GM12801 (cell line): ENCODE measurements at regions not wholly inside any gene's neighbourhood (a gene's known extent, or its start where the extent isn't known, plus 50 kb on each side); places are given as distances from the start of the nearest gene placed in this dataset.

ENCODE experiments used
- CTCF ChIP-seq: IDR thresholded peaks from one replicate; pipeline ENCODE4 v1.5.1; 2011; ENCODE audit warnings: control low read depth; ENCODE audit not compliant: insufficient read length; ENCODE audit errors: extremely low read depth

GRCh38 chr4:123921339-123921738, 524.7 kb downstream of the SPRY1 start:
- TF ChIP-seq CTCF = no peak

DNA sequence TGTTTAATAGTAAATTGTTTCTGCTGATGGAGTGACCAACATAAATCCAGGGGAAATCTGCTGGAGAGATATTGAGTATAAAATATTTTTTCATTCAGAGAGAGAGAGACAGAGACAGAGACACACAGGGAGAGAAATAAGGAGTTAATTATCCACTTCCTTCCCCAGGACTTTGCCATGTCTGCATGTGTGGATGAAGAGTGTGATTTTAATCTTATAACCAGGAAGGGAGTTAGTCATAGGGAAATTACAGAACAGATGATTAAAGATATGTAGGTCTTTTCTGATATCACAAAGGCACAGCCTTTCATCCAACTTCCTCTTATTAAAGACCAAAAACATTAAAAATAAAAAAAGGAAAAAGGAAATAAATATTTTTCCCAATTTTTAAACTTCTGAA, 526.3 kb downstream of the SPRY1 start:
- TF ChIP-seq CTCF = no peak

GRCh38 chr4:123924536-123924935, 527.9 kb downstream of the SPRY1 start:
- TF ChIP-seq CTCF = no peak

- no peak for TF ChIP-seq CTCF
Measured at GRCh38 chr4:123929565-123929964, 533.0 kb downstream of the SPRY1 start.

GRCh38 chr4:123930996-123931395, 534.4 kb downstream of the SPRY1 start:
- TF ChIP-seq CTCF = no peak

DNA sequence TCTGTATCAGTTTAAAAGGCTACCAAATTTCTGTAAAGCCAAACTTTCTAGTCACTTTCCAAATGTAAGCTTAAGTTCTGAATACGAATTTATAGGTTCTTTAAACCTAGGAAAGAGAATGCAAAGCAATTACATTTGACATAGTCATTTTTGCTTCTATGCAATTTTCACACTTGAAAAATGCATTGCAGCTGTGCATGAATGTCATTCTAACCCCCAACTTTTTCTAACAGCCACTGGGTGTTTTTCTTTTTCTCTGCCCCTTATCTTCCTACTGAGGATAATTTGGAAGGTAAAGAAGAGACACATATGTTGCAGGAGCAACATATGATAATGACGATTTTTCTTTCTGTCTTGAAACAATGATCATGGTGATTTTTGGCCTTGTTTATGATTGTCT, 537.5 kb downstream of the SPRY1 start:
- no peak for TF ChIP-seq CTCF

GRCh38 chr4:123936621-123937043, 540.0 kb downstream of the SPRY1 start:
- TF ChIP-seq CTCF = no peak

GRCh38 chr4:123937581-123937980, 541.0 kb downstream of the SPRY1 start:
- no peak for TF ChIP-seq CTCF
